ENCODE measurements at regions not wholly inside any gene's neighbourhood (a gene's known extent, or its start where the extent isn't known, plus 50 kb on each side); places are given as distances from the start of the nearest gene placed in this dataset.
"Not testable (repeated sequence)": the region's sequence is repeated elsewhere in the genome, so short reads cannot be mapped to it uniquely, and the experiment has no call there.

DNA sequence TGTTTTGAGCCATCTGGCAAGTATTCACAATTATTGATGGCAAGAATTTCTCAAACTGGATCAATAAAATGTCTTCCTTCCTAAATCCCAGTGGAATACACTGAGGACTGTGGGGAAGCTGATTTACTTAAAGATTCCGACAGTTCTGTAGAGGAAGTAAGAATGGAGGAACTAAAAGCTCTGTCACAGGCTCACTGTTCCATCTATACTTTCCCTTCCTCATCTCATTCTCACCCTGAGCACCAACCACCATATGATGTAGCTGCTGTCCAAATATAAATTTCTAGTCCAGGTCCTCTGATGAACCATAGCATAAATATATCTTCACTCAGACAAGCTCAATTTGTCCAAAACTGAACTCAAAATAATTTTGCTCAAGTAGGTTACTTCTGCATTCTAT is 49.8 kb upstream of the POMZP3 start:
- TF ChIP-seq, protein P1, sequence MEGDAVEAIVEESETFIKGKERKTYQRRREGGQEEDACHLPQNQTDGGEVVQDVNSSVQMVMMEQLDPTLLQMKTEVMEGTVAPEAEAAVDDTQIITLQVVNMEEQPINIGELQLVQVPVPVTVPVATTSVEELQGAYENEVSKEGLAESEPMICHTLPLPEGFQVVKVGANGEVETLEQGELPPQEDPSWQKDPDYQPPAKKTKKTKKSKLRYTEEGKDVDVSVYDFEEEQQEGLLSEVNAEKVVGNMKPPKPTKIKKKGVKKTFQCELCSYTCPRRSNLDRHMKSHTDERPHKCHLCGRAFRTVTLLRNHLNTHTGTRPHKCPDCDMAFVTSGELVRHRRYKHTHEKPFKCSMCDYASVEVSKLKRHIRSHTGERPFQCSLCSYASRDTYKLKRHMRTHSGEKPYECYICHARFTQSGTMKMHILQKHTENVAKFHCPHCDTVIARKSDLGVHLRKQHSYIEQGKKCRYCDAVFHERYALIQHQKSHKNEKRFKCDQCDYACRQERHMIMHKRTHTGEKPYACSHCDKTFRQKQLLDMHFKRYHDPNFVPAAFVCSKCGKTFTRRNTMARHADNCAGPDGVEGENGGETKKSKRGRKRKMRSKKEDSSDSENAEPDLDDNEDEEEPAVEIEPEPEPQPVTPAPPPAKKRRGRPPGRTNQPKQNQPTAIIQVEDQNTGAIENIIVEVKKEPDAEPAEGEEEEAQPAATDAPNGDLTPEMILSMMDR (IDR thresholded peaks at IDR 0.05): not testable (repeated sequence)
- TF ChIP-seq POLR2AphosphoS5 (IDR thresholded peaks at IDR 0.05; ENCODE audit: insufficient read depth in 1 of 2, low read depth in 1 of 2): not testable (repeated sequence)
